ENCODE measurements at regions not wholly inside any gene's neighbourhood (a gene's known extent, or its start where the extent isn't known, plus 50 kb on each side); places are given as distances from the start of the nearest gene placed in this dataset.
"Not testable (repeated sequence)": the region's sequence is repeated elsewhere in the genome, so short reads cannot be mapped to it uniquely, and the experiment has no call there.

DNA sequence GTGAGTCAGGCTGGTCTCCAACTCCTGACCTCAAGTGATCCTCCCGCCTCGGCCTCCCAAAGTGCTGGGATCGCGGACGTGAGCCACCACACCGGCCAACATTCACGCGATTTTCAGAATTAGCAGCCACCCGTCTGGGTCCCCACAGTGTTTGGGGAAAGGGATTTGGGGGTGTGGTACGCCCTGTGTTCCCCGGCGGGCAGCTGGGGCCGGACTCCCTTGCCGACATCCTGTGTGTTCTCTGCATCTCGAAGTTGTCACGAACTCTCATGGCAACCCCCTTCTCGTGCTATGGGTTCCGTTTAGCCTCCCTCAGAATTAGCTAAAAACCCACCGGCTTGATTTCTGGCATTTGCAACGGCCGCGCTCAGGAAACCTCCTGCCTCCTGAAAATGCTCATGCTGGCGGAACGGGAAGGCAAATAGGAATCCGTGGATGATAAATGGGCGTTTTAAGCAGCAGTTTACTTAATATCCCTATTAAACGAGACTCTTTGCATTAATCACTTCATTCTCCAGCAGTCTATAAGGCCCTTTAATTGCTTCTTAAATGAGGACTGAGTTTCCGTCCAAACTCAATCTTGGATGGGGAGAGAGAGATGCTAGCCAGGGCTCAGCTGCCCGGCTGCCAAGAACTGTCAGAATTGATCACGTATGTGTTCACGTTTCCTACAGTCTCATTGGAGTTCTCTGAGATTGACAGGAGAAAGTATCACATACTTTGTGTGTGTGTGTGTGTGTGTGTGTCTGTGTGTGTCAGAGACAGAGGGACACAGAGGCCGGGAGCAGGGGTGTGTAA lies 78.9 kb upstream of the PPP2R3B start:
- Histone ChIP-seq H3K9me3 (ENCODE audit: control insufficient read depth, insufficient read depth, low read length) (peaks cover 85% of the 10 kb centered on the region), H3K27ac (ENCODE audit: low read depth, low read length) (no peak overlapping the region), H3K4me3 (ENCODE audit: low read depth, low read length) (no peak overlapping the region), H3K27me3 (ENCODE audit: control insufficient read depth, insufficient read depth, low read length) (no peaks in the 10 kb centered on the region)
- ChIA-PET CTCF (no interaction called here), POLR2A (no interaction called here)
- TF ChIP-seq, protein P1, sequence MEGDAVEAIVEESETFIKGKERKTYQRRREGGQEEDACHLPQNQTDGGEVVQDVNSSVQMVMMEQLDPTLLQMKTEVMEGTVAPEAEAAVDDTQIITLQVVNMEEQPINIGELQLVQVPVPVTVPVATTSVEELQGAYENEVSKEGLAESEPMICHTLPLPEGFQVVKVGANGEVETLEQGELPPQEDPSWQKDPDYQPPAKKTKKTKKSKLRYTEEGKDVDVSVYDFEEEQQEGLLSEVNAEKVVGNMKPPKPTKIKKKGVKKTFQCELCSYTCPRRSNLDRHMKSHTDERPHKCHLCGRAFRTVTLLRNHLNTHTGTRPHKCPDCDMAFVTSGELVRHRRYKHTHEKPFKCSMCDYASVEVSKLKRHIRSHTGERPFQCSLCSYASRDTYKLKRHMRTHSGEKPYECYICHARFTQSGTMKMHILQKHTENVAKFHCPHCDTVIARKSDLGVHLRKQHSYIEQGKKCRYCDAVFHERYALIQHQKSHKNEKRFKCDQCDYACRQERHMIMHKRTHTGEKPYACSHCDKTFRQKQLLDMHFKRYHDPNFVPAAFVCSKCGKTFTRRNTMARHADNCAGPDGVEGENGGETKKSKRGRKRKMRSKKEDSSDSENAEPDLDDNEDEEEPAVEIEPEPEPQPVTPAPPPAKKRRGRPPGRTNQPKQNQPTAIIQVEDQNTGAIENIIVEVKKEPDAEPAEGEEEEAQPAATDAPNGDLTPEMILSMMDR (IDR thresholded peaks at IDR 0.05; ENCODE audit: low read depth, low read length), result no peak
- DNase-seq (ENCODE audit: low read depth, low spot score), result no peak

- POLR2A ChIA-PET; H3K27me3 ChIP-seq (ENCODE audit: control insufficient read depth, insufficient read depth, low read length); DNase-seq (ENCODE audit: low read depth, low spot score); H3K27ac ChIP-seq (ENCODE audit: low read depth, low read length); CTCF ChIA-PET; H3K4me3 ChIP-seq (ENCODE audit: low read depth, low read length): not testable (repeated sequence)
- H3K9me3 ChIP-seq (ENCODE audit: control insufficient read depth, insufficient read depth, low read length), result peaks cover 78% of the 10 kb centered on the region
Measured at GRCh38 chrX:466836-467235, 80.1 kb upstream of the PPP2R3B start.

DNA sequence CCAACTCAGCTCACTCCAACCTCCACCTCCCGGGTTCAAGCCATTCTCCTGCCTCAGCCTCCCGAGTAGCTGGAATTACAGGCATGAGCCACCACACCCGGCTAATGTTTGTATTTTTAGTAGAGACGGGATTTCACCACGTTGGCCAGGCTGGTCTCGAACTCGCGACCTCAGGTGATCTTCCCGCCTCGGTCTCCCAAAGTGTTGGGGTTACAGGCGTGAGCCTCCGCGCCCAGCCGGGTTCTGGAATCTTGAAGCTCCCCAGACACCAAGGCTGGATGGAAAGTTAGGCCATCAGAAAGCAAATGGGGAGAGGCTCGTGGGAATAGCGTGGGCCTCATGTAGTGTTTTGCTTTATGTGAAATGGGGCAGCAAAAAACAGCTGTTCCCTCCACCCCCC lies 81.0 kb upstream of the PPP2R3B start:
- H3K4me3 ChIP-seq (ENCODE audit: low read depth, low read length); H3K27me3 ChIP-seq (ENCODE audit: control insufficient read depth, insufficient read depth, low read length); H3K27ac ChIP-seq (ENCODE audit: low read depth, low read length); POLR2A ChIA-PET; CTCF ChIA-PET; DNase-seq (ENCODE audit: low read depth, low spot score): not testable (repeated sequence)
- H3K9me3 ChIP-seq (ENCODE audit: control insufficient read depth, insufficient read depth, low read length), result peaks cover 75% of the 10 kb centered on the region

DNA sequence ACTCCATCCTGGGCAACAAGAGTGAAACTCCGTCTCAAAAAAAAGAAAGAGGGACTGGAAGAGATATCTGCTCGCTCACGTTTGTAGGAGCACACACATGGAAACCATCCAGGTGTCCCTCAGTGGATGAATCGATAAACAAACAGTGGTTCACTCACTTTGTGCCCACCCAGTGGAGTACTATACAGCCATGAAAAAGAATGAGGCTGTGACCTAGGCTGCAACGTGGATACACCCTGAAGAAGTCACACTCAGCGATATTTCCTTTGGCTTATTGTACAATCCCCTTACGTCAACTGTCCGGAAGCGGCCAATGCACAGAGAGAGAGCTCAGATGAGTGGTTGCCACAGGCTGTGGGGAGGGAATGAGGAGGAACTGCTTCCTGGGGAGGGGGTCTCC lies 82.3 kb upstream of the PPP2R3B start:
- H3K4me3 ChIP-seq (ENCODE audit: low read depth, low read length), result no peak overlapping the region
- CTCF ChIA-PET, result no interaction called here
- TF ChIP-seq, protein P1 (IDR thresholded peaks at IDR 0.05; ENCODE audit: low read depth, low read length), result no peak
- H3K27ac ChIP-seq (ENCODE audit: low read depth, low read length), result no peak overlapping the region
- POLR2A ChIA-PET, result no interaction called here
- no peak for DNase-seq (ENCODE audit: low read depth, low spot score)
- peaks cover 75% of the 10 kb centered on the region for H3K9me3 ChIP-seq (ENCODE audit: control insufficient read depth, insufficient read depth, low read length)
- H3K27me3 ChIP-seq (ENCODE audit: control insufficient read depth, insufficient read depth, low read length), result no peaks in the 10 kb centered on the region

DNA sequence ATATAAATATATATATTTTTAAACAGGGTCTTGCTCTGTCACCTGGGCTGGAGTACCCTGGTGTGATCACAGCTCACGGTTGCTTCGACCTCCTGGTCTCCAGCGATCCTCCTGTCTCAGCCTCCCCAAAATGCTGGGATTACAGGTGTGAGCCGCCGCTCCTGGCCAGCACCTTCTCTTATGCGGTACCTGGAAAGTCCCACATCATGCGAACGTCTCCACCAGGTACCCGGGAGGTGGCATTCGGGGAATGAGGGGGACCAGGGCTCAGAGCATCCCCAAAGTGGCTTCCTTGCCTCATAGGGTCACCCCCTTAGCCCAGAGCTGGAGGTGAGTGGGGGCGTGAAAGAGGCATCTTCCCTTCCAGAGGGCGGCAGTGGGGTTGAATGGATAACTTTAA lies 84.0 kb upstream of the PPP2R3B start:
- Histone ChIP-seq H3K4me3 (ENCODE audit: low read depth, low read length) (no peak overlapping the region), H3K27me3 (ENCODE audit: control insufficient read depth, insufficient read depth, low read length) (no peaks in the 10 kb centered on the region), H3K9me3 (ENCODE audit: control insufficient read depth, insufficient read depth, low read length) (peaks cover 82% of the 10 kb centered on the region), H3K27ac (ENCODE audit: low read depth, low read length) (no peak overlapping the region)
- CTCF ChIA-PET, result no interaction called here
- no peak for DNase-seq (ENCODE audit: low read depth, low spot score)
- POLR2A ChIA-PET, result no interaction called here
- TF ChIP-seq, protein P1 (IDR thresholded peaks at IDR 0.05; ENCODE audit: low read depth, low read length), result no peak

DNA sequence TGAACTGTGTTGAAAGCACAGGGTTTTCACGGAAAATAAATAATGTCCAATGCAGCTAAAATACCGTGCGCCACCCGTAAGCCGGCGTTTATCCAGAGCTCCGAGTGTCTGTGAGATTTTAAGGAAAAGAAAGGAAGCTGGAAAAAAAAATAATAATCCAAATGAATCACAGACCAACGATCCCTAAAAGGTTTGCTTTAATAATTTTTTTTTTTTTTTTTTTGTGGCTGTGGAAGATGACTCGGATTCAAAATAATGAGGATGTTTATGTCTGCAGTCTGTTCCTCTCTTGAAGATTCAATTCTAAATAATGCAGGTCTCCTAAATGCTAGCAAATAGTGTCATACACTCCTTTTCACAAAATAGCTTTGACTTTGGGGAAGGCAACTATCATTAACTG lies 84.6 kb upstream of the PPP2R3B start:
- TF ChIP-seq, protein P1 (IDR thresholded peaks at IDR 0.05; ENCODE audit: low read depth, low read length), result no peak
- Histone ChIP-seq H3K9me3 (ENCODE audit: control insufficient read depth, insufficient read depth, low read length) (peaks cover 83% of the 10 kb centered on the region), H3K27me3 (ENCODE audit: control insufficient read depth, insufficient read depth, low read length) (no peaks in the 10 kb centered on the region), H3K4me3 (ENCODE audit: low read depth, low read length) (no peak overlapping the region), H3K27ac (ENCODE audit: low read depth, low read length) (no peak overlapping the region)
- no peak for DNase-seq (ENCODE audit: low read depth, low spot score)
- ChIA-PET POLR2A (no interaction called here), CTCF (no interaction called here)

DNA sequence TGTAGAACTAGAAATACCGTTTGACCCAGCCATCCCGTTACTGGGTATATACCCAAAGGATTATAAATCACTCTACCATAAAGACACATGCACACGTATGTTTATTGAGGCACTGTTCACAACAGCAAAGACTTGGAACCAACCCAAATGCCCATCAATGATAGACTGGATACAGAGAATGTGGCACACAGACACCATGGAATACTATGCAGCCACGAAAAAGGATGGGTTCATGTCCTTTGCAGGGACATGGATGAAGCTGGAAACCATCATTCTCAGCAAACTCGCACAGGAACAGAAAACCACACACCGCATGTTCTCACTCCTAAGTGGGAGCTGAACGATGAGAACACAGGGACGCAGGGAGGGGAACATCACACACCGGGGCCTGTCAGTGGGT lies 85.6 kb upstream of the PPP2R3B start:
- CTCF ChIA-PET; H3K27ac ChIP-seq (ENCODE audit: low read depth, low read length); POLR2A ChIA-PET; H3K27me3 ChIP-seq (ENCODE audit: control insufficient read depth, insufficient read depth, low read length); H3K4me3 ChIP-seq (ENCODE audit: low read depth, low read length); DNase-seq (ENCODE audit: low read depth, low spot score): not testable (repeated sequence)
- H3K9me3 ChIP-seq (ENCODE audit: control insufficient read depth, insufficient read depth, low read length), result peaks cover 81% of the 10 kb centered on the region
